CD14-positive monocyte (primary cell): ENCODE measurements at regions not wholly inside any gene's neighbourhood (a gene's known extent, or its start where the extent isn't known, plus 50 kb on each side); places are given as distances from the start of the nearest gene placed in this dataset.

Source experiments
- DNase-seq, 3 donors: peaks; one replicate each; pipeline ENCODE4 v3.0.0-alpha.2; 2011 to 2022
- H2AFZ ChIP-seq: 2 replicates; pipeline ENCODE4 v1.6.0; 2012; ENCODE audit warnings: mild to moderate bottlenecking, low read depth, low read length, inconsistent platforms; ENCODE audit not compliant: insufficient read depth, poor library complexity, severe bottlenecking
- H3K27ac ChIP-seq, 2 donors: 1 replicate in 1 of 2; 2 replicates in 1 of 2; pipeline ENCODE4 v1.5.1; 2012 to 2013; ENCODE audit warnings: low read length in 2 of 2, control low read depth in 1 of 2, inconsistent platforms in 1 of 2, low read depth in 1 of 2, mild to moderate bottlenecking in 1 of 2
- H3K27me3 ChIP-seq, 2 donors: one replicate each; pipeline versions ENCODE4 v1.6.0 to v1.6.1; 2011 to 2013; ENCODE audit warnings: low read length in 2 of 2; ENCODE audit not compliant: control insufficient read depth in 2 of 2, insufficient read depth in 2 of 2
- H3K36me3 ChIP-seq, 2 donors: replicated peaks in 1 of 2; 1 replicate in 1 of 2; 2 replicates in 1 of 2; pipeline versions ENCODE4 v1.5.1 to v1.6.1; 2012 to 2013; ENCODE audit warnings: low read length in 2 of 2, control low read depth in 1 of 2, inconsistent platforms in 1 of 2, mild to moderate bottlenecking in 1 of 2; ENCODE audit not compliant: insufficient read depth in 2 of 2, control insufficient read depth in 1 of 2
- H3K4me1 ChIP-seq, 2 donors: 1 replicate in 1 of 2; 2 replicates in 1 of 2; pipeline versions ENCODE4 v1.5.1 to v1.6.1; 2012 to 2013; ENCODE audit warnings: low read length in 2 of 2, control low read depth in 1 of 2, inconsistent platforms in 1 of 2, mild to moderate bottlenecking in 1 of 2, moderate library complexity in 1 of 2; ENCODE audit not compliant: insufficient read depth in 2 of 2, control insufficient read depth in 1 of 2
- H3K4me2 ChIP-seq: replicated peaks from 2 replicates; pipeline ENCODE3; 2012; ENCODE audit warnings: low read length, moderate library complexity, mild to moderate bottlenecking; ENCODE audit not compliant: poor library complexity, severe bottlenecking; ENCODE audit errors: extremely low read depth
- H3K4me3 ChIP-seq, 3 experiments: fragments of 200-600 bp in 1 of 3; sonication (generic) in 1 of 3; replicated peaks in 1 of 3; 1 replicate in 2 of 3; 2 replicates in 1 of 3; pipeline ENCODE4 v1.5.1; 2011 to 2013; ENCODE audit warnings: low read length in 3 of 3, mild to moderate bottlenecking in 3 of 3, control low read depth in 2 of 3, low read depth in 2 of 3, inconsistent platforms in 1 of 3, moderate library complexity in 1 of 3
- H3K79me2 ChIP-seq: 2 replicates; pipeline ENCODE4 v1.6.0; 2012; ENCODE audit warnings: mild to moderate bottlenecking, control low read depth, inconsistent platforms, low read length, moderate library complexity; ENCODE audit not compliant: insufficient read depth
- H3K9ac ChIP-seq: 2 replicates; pipeline ENCODE4 v1.6.0; 2017; ENCODE audit warnings: low read length, mild to moderate bottlenecking; ENCODE audit not compliant: insufficient read depth, poor library complexity, severe bottlenecking
- H3K9me3 ChIP-seq, 2 donors: replicated peaks in 1 of 2; 1 replicate in 1 of 2; 2 replicates in 1 of 2; pipeline versions ENCODE4 v1.5.1 to v1.6.1; 2012 to 2013; ENCODE audit warnings: low read length in 2 of 2, control low read depth in 1 of 2; ENCODE audit not compliant: control insufficient read depth in 1 of 2, insufficient read depth in 1 of 2
- H4K20me1 ChIP-seq: 2 replicates; pipeline ENCODE4 v1.6.0; 2012; ENCODE audit warnings: mild to moderate bottlenecking, low read length, control low read depth, moderate library complexity; ENCODE audit not compliant: insufficient read depth
- H3K27ac Mint-ChIP-seq, 7 donors: one replicate each; pipeline ENCODE4 v1.8.0; 2020; ENCODE audit warnings: mild to moderate bottlenecking in 7 of 7, mixed read lengths in 7 of 7, moderate library complexity in 6 of 7, inconsistent platforms in 2 of 7
- H3K27me3 Mint-ChIP-seq, 3 donors: one replicate each; pipeline ENCODE4 v1.8.0; 2021 to 2022; ENCODE audit warnings: low read depth in 3 of 3, mild to moderate bottlenecking in 3 of 3, mixed read lengths in 3 of 3, moderate library complexity in 3 of 3, inconsistent platforms in 1 of 3
- H3K36me3 Mint-ChIP-seq, 2 donors: one replicate each; pipeline ENCODE4 v1.8.0; 2020; ENCODE audit warnings: mixed read lengths in 2 of 2, inconsistent platforms in 1 of 2, mild to moderate bottlenecking in 1 of 2
- H3K4me1 Mint-ChIP-seq: one replicate; pipeline ENCODE4 v1.8.0; 2020; ENCODE audit warnings: mild to moderate bottlenecking, mixed read lengths
- H3K4me3 Mint-ChIP-seq, 2 donors: one replicate each; pipeline ENCODE4 v1.8.0; 2020; ENCODE audit warnings: mild to moderate bottlenecking in 2 of 2, mixed read lengths in 2 of 2, moderate library complexity in 1 of 2
- H3K9me3 Mint-ChIP-seq, 7 donors: one replicate each; pipeline ENCODE4 v1.8.0; 2020 to 2022; ENCODE audit warnings: mixed read lengths in 7 of 7, mild to moderate bottlenecking in 6 of 7, moderate library complexity in 6 of 7, inconsistent platforms in 2 of 7
- WGBS: methylation state at CpG from one replicate; pipeline ENCODE4 v1.1.5; 2013; ENCODE audit warnings: missing lambda C conversion rate; ENCODE audit not compliant: insufficient coverage; 5-methylcytosine and 5-hydroxymethylcytosine counted together
- intact Hi-C, 2 donors: fragments of 100-400 bp; cut with micrococcal nuclease; formaldehyde crosslinking; loops; one replicate each; pipeline versions ENCODE4 v1.15.0 to v1.15.1; 2023
- TF ChIP-seq, protein P1 (sequence below): fragments of 200-600 bp; IDR thresholded peaks from one replicate; pipeline ENCODE4 v1.8.0; 2022; ENCODE audit warnings: antibody characterized with exemption, mild to moderate bottlenecking

DNA sequence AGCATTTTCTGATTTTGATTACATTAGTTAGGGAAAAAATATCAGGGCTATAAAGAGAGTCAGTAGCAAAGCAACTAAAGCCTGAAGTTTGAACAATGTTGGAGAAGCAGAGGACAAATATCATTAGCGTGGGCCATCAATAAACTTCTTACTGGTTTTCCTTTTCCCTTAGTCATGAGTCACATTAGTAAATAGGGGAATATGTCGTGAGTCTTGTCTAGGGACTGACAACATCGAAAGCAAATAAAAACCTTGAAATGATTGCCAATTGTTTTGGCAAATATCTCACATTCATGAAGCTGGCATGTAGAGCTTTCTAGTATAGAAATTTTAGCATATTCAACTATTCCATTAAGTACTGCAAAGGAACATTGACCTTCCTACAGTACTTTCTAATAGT is 806.0 kb upstream of the SORCS1 start:
- Histone ChIP-seq H3K4me2 (no peak overlapping the region), H2AFZ (no peak overlapping the region), H3K79me2 (no peaks in the 10 kb centered on the region), H3K27ac (no peak overlapping the region), H3K36me3 (no peaks in the 10 kb centered on the region), H4K20me1 (no peaks in the 10 kb centered on the region), H3K9me3 (peaks cover 0 to 12% of the 10 kb centered on the region in 2 donors), H3K27me3 (no peaks in the 10 kb centered on the region), H3K4me1 (no peaks in the 10 kb centered on the region), H3K9ac (no peak overlapping the region), H3K4me3 (no peak overlapping the region)
- H3K4me1 Mint-ChIP-seq, result no peaks in the 10 kb centered on the region
- no peak overlapping the region for H3K4me3 Mint-ChIP-seq
- intact Hi-C loops, result no loop called here
- no peak overlapping the region for H3K27ac Mint-ChIP-seq
- H3K27me3 Mint-ChIP-seq, result no peaks in the 10 kb centered on the region
- no peak for DNase-seq
- H3K36me3 Mint-ChIP-seq, result no peaks in the 10 kb centered on the region
- TF ChIP-seq, protein P1, sequence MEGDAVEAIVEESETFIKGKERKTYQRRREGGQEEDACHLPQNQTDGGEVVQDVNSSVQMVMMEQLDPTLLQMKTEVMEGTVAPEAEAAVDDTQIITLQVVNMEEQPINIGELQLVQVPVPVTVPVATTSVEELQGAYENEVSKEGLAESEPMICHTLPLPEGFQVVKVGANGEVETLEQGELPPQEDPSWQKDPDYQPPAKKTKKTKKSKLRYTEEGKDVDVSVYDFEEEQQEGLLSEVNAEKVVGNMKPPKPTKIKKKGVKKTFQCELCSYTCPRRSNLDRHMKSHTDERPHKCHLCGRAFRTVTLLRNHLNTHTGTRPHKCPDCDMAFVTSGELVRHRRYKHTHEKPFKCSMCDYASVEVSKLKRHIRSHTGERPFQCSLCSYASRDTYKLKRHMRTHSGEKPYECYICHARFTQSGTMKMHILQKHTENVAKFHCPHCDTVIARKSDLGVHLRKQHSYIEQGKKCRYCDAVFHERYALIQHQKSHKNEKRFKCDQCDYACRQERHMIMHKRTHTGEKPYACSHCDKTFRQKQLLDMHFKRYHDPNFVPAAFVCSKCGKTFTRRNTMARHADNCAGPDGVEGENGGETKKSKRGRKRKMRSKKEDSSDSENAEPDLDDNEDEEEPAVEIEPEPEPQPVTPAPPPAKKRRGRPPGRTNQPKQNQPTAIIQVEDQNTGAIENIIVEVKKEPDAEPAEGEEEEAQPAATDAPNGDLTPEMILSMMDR, result no peak
- peaks cover 0 to 15% (median 9%) of the 10 kb centered on the region in 7 donors for H3K9me3 Mint-ChIP-seq
- WGBS, result no CpG with 5 or more reads among the region's 3 CpGs

DNA sequence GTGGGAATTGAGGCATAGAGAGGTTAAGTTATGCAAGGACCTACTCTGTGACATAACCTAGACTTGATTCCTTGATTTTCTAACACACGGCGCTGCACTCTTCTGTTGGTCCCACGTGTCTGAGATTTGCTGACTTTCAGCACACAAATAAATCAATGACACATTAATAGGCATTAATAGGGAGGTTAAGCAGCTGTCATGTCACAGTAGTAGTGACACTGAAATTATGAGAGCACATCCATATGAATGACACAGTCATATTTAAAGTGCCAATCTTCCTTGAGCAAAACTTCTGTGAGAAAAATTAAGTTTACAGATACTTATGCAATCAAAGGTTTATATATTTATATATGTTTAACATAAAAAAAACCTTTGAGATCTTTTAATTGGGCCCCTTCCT is 805.4 kb upstream of the SORCS1 start:
- no peak overlapping the region for H3K27ac ChIP-seq
- H3K27ac Mint-ChIP-seq, result no peak overlapping the region
- intact Hi-C loops, result no loop called here
- H3K4me3 ChIP-seq, result no peak overlapping the region
- peaks cover 0 to 10% of the 10 kb centered on the region in 2 donors for H3K9me3 ChIP-seq
- no peaks in the 10 kb centered on the region for H3K79me2 ChIP-seq
- DNase-seq, result no peak
- no peak overlapping the region for H3K4me3 Mint-ChIP-seq
- H3K9ac ChIP-seq, result no peak overlapping the region
- WGBS, result no CpG with 5 or more reads among the region's 3 CpGs
- no peaks in the 10 kb centered on the region for H3K36me3 ChIP-seq
- no peaks in the 10 kb centered on the region for H3K27me3 ChIP-seq
- TF ChIP-seq, protein P1, result no peak
- H3K4me1 ChIP-seq, result no peaks in the 10 kb centered on the region
- no peak overlapping the region for H3K4me2 ChIP-seq
- H3K4me1 Mint-ChIP-seq, result no peaks in the 10 kb centered on the region
- no peak overlapping the region for H2AFZ ChIP-seq
- peaks cover 0 to 15% (median 8%) of the 10 kb centered on the region in 7 donors for H3K9me3 Mint-ChIP-seq
- no peaks in the 10 kb centered on the region for H4K20me1 ChIP-seq
- H3K27me3 Mint-ChIP-seq, result no peaks in the 10 kb centered on the region
- no peaks in the 10 kb centered on the region for H3K36me3 Mint-ChIP-seq
